SHP77 (cell line): ENCODE measurements at regions not wholly inside any gene's neighbourhood (a gene's known extent, or its start where the extent isn't known, plus 50 kb on each side); places are given as distances from the start of the nearest gene placed in this dataset.
A peak's percentile ranks its signal among the peaks of the same experiment; 100 is the strongest.
"Not testable (repeated sequence)": the region's sequence is repeated elsewhere in the genome, so short reads cannot be mapped to it uniquely, and the experiment has no call there.

Experiments
- DNase-seq, 2 experiments: peaks; one replicate each; lab custom pipeline; 2025; lab: John Stamatoyannopoulos, UW

- DNase-seq = not testable (repeated sequence)
Observed at GRCh38 chr6:27585316-27585715, 112.4 kb upstream of the ZNF184 start.

- DNase-seq = no peak
Observed at GRCh38 chr6:27584326-27584725, 111.4 kb upstream of the ZNF184 start.

GRCh38 chr6:27582928-27583725, 110.2 kb upstream of the ZNF184 start:
- peak in 1 of 2 experiments; percentile 21 for DNase-seq

- DNase-seq = no peak
Observed at GRCh38 chr6:27579973-27580372, 107.1 kb upstream of the ZNF184 start.

GRCh38 chr6:27577922-27578321, 105.0 kb upstream of the ZNF184 start:
- DNase-seq = no peak

GRCh38 chr6:27575594-27576361, 102.9 kb upstream of the ZNF184 start:
- no peak for DNase-seq

GRCh38 chr6:27568226-27568897, 95.5 kb upstream of the ZNF184 start:
- no peak for DNase-seq

GRCh38 chr6:27565839-27566779, 93.2 kb upstream of the ZNF184 start:
- no peak for DNase-seq

- DNase-seq = no peak
Observed at GRCh38 chr6:27562027-27562410, 89.1 kb upstream of the ZNF184 start.

GRCh38 chr6:27558028-27558724, 85.3 kb upstream of the ZNF184 start:
- DNase-seq = no peak

GRCh38 chr6:27556406-27556805, 83.5 kb upstream of the ZNF184 start:
- DNase-seq = no peak

GRCh38 chr6:27553123-27553904, 80.4 kb upstream of the ZNF184 start:
- peak; percentile 71 to 81 for DNase-seq

- DNase-seq = no peak
Observed at GRCh38 chr6:27551607-27552006, 78.7 kb upstream of the ZNF184 start.

- DNase-seq = no peak
Observed at GRCh38 chr6:27550692-27551091, 77.8 kb upstream of the ZNF184 start.

GRCh38 chr6:27549241-27549598, 76.3 kb upstream of the ZNF184 start:
- peak in 1 of 2 experiments; percentile 13 for DNase-seq

GRCh38 chr6:27547157-27548075, 74.5 kb upstream of the ZNF184 start:
- peak; percentile 17 to 47 for DNase-seq

GRCh38 chr6:27546522-27546921, 73.6 kb upstream of the ZNF184 start:
- no peak for DNase-seq

GRCh38 chr6:27545271-27546046, 72.6 kb upstream of the ZNF184 start:
- DNase-seq = no peak
